Body of pancreas (tissue), 4 donors: ENCODE measurements at regions not wholly inside any gene's neighbourhood (a gene's known extent, or its start where the extent isn't known, plus 50 kb on each side); places are given as distances from the start of the nearest gene placed in this dataset.

Experiments used
- POLR2A ChIP-seq, 3 donors: fragments of 450-650 bp; IDR thresholded peaks; one replicate each; pipeline ENCODE4 v1.6.1; 2016; ENCODE audit warnings: antibody characterized with exemption in 3 of 3, mild to moderate bottlenecking in 2 of 3
- TF ChIP-seq, protein P1 (sequence below), 7 experiments: fragments of 450-650 bp in 4 of 7; fragments of 200-600 bp in 3 of 7; sonication (generic) in 3 of 7; IDR thresholded peaks; one replicate each; pipeline ENCODE4 v1.5.1; 2016 to 2019; ENCODE audit warnings: antibody characterized with exemption in 7 of 7

DNA sequence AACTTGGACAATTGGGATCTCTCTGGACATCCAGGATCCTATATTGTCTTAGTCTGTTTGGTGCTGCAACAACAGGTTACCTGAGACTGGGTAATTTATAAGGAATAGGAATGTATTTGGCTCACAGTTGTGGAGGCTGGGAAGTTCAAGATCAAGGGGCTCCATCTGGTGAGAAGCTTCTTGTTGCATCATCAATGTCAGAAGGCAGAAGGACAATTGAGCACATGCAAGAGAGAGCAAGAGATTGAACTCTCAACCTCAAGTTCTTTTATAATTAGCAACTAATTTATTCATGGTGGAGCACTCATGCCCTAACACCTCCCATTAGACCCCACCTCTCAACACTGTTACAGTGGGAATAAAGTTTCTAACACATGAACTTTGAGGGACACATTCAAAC is 124.7 kb upstream of the ETV3 start:
- TF ChIP-seq, protein P1, sequence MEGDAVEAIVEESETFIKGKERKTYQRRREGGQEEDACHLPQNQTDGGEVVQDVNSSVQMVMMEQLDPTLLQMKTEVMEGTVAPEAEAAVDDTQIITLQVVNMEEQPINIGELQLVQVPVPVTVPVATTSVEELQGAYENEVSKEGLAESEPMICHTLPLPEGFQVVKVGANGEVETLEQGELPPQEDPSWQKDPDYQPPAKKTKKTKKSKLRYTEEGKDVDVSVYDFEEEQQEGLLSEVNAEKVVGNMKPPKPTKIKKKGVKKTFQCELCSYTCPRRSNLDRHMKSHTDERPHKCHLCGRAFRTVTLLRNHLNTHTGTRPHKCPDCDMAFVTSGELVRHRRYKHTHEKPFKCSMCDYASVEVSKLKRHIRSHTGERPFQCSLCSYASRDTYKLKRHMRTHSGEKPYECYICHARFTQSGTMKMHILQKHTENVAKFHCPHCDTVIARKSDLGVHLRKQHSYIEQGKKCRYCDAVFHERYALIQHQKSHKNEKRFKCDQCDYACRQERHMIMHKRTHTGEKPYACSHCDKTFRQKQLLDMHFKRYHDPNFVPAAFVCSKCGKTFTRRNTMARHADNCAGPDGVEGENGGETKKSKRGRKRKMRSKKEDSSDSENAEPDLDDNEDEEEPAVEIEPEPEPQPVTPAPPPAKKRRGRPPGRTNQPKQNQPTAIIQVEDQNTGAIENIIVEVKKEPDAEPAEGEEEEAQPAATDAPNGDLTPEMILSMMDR (IDR thresholded peaks at IDR 0.05), result no peak
- TF ChIP-seq POLR2A (IDR thresholded peaks at IDR 0.05), result no peak
